SKM-1 treated with dmso at 0.1 percent for 144 hours (cell line): ENCODE measurements at regions not wholly inside any gene's neighbourhood (a gene's known extent, or its start where the extent isn't known, plus 50 kb on each side); places are given as distances from the start of the nearest gene placed in this dataset.
"Not testable (repeated sequence)": the region's sequence is repeated elsewhere in the genome, so short reads cannot be mapped to it uniquely, and the experiment has no call there.

Experiments
- DNase-seq: peaks from one replicate; lab custom pipeline; 2025; ENCODE audit not compliant: unreplicated experiment; lab: John Stamatoyannopoulos, UW

GRCh38 chr17:27200476-27200875 lies 93.4 kb upstream of the WSB1 start:
- no peak for DNase-seq

- DNase-seq: no peak
These were observed 90.7 kb upstream of the WSB1 start for GRCh38 chr17:27203241-27203640.

- peak; percentile 48 for DNase-seq
These were observed 87.5 kb upstream of the WSB1 start for GRCh38 chr17:27206447-27206846.

GRCh38 chr17:27207073-27207513 lies 86.8 kb upstream of the WSB1 start:
- no peak for DNase-seq

- DNase-seq: not testable (repeated sequence)
These were observed 85.5 kb upstream of the WSB1 start for GRCh38 chr17:27208370-27208769.

- DNase-seq: no peak
These were observed 84.6 kb upstream of the WSB1 start for GRCh38 chr17:27209316-27209715.

GRCh38 chr17:27210809-27211208 lies 83.1 kb upstream of the WSB1 start:
- not testable (repeated sequence) for DNase-seq

- DNase-seq: peak; percentile 73
These were observed 77.1 kb upstream of the WSB1 start for GRCh38 chr17:27216836-27217235.

- DNase-seq: no peak
These were observed 76.3 kb upstream of the WSB1 start for GRCh38 chr17:27217631-27218030.

GRCh38 chr17:27218041-27218440 lies 75.9 kb upstream of the WSB1 start:
- DNase-seq: no peak

- no peak for DNase-seq
These were observed 75.0 kb upstream of the WSB1 start for GRCh38 chr17:27218719-27219488.

GRCh38 chr17:27222515-27222914 lies 71.4 kb upstream of the WSB1 start:
- DNase-seq: no peak

- no peak for DNase-seq
These were observed 69.2 kb upstream of the WSB1 start for GRCh38 chr17:27224526-27225315.

- DNase-seq: no peak
These were observed 67.2 kb upstream of the WSB1 start for GRCh38 chr17:27226611-27227230.

- DNase-seq: no peak
These were observed 62.9 kb upstream of the WSB1 start for GRCh38 chr17:27230996-27231395.

- no peak for DNase-seq
These were observed 61.6 kb upstream of the WSB1 start for GRCh38 chr17:27232328-27232727.

GRCh38 chr17:27233059-27233458 lies 60.9 kb upstream of the WSB1 start:
- DNase-seq: no peak

- peak; percentile 39 for DNase-seq
These were observed 60.1 kb upstream of the WSB1 start for GRCh38 chr17:27233776-27234175.

GRCh38 chr17:27236717-27237315 lies 57.1 kb upstream of the WSB1 start:
- peak; percentile 51 for DNase-seq

- DNase-seq: no peak
These were observed 56.0 kb upstream of the WSB1 start for GRCh38 chr17:27237890-27238289.

- peak; percentile 18 for DNase-seq
These were observed 54.9 kb upstream of the WSB1 start for GRCh38 chr17:27239046-27239445.
